HepG2 (cell line): ENCODE measurements at regions not wholly inside any gene's neighbourhood (a gene's known extent, or its start where the extent isn't known, plus 50 kb on each side); places are given as distances from the start of the nearest gene placed in this dataset.

ENCODE experiments used
- ATAC-seq: fragments of 200-7000 bp; cut with Tn5 transposase; 3 replicates; pipeline ENCODE4 v1.9.1; 2020; ENCODE audit warnings: mild to moderate bottlenecking, moderate library complexity
- BruUV-seq: library from RNA; stranded (reverse); fragments of 400-500 nt; replicated peaks from 2 replicates; lab custom pipeline; 2021; lab: Mats Ljungman, UMichigan
- CTCF ChIA-PET: fragments of 300-600 bp; formaldehyde crosslinking; extraction: SDS; loops from one replicate; lab custom pipeline; 2021; ENCODE audit warnings: low total read pairs, inconsistent platforms, low intra/inter-chr PET ratio; lab: Yijun Ruan, JAX
- POLR2A ChIA-PET: fragments of 350-600 bp; sonication (Branson Sonifier 250); formaldehyde crosslinking; loops from one replicate; lab custom pipeline; 2020; ENCODE audit warnings: antibody characterized with exemption, inconsistent platforms; lab: Yijun Ruan, JAX
- DNase-seq: peaks from one replicate; pipeline ENCODE4 v3.0.0-alpha.2; 2015; ENCODE audit warnings: low spot score
- FAIRE-seq: peaks from 3 replicates; lab custom pipeline; 2011; peaks lifted over from hg19 to GRCh38; lab: Jason Lieb, UNC
- H2AFZ ChIP-seq: one replicate; pipeline ENCODE4 v1.6.1; 2011; ENCODE audit warnings: low read length, inconsistent platforms
- H3K27ac ChIP-seq: fragments of 300-600 bp; 3 replicates; pipeline ENCODE4 v1.8.0; 2011; ENCODE audit warnings: mixed run types, mild to moderate bottlenecking, mixed read lengths, low read length, inconsistent platforms; ENCODE audit not compliant: insufficient read depth; ENCODE audit errors: extremely low read length
- H3K27me3 ChIP-seq, 2 experiments: fragments of 200-600 bp in 1 of 2; 2 replicates in 1 of 2; 3 replicates in 1 of 2; pipeline versions ENCODE4 v1.6.0 to v1.8.0; 2011; ENCODE audit warnings: low read length in 2 of 2, mild to moderate bottlenecking in 2 of 2, moderate library complexity in 2 of 2, inconsistent platforms in 1 of 2; ENCODE audit not compliant: insufficient read depth in 2 of 2, control insufficient read depth in 1 of 2
- H3K36me3 ChIP-seq, 2 experiments: fragments of 200-600 bp in 1 of 2; replicated peaks in 1 of 2; 2 replicates in 1 of 2; 3 replicates in 1 of 2; pipeline versions ENCODE4 v1.5.1 to v1.8.0; 2011; ENCODE audit warnings: low read length in 2 of 2, inconsistent platforms in 1 of 2; ENCODE audit not compliant: insufficient read depth in 2 of 2, control insufficient read depth in 1 of 2
- H3K4me1 ChIP-seq: 2 replicates; pipeline ENCODE4 v1.5.1; 2012; ENCODE audit warnings: low read length, inconsistent platforms; ENCODE audit not compliant: insufficient read depth
- H3K4me2 ChIP-seq: 2 replicates; pipeline ENCODE4 v1.6.0; 2011; ENCODE audit warnings: low read depth, low read length, inconsistent platforms
- H3K4me3 ChIP-seq, 3 experiments: fragments of 200-600 bp in 1 of 3; sonication (generic), shearing (Covaris generic) in 1 of 3; replicated peaks in 1 of 3; 2 replicates each; pipeline ENCODE4 v1.5.1; 2011 to 2016; ENCODE audit warnings: low read length in 3 of 3, inconsistent platforms in 2 of 3, low read depth in 2 of 3, mild to moderate bottlenecking in 2 of 3, control low read depth in 1 of 3, mixed read lengths in 1 of 3; ENCODE audit not compliant: insufficient read depth in 1 of 3
- H3K79me2 ChIP-seq: one replicate; pipeline ENCODE4 v1.6.1; 2011; ENCODE audit warnings: low read length, inconsistent platforms; ENCODE audit not compliant: insufficient read depth
- H3K9ac ChIP-seq: 2 replicates; pipeline ENCODE4 v1.6.0; 2011; ENCODE audit warnings: mild to moderate bottlenecking, low read depth, low read length, inconsistent platforms; ENCODE audit not compliant: insufficient read depth
- H3K9me3 ChIP-seq: 2 replicates; pipeline ENCODE4 v1.5.1; 2012; ENCODE audit warnings: mild to moderate bottlenecking, low read length
- H4K20me1 ChIP-seq: 2 replicates; pipeline ENCODE4 v1.6.0; 2011; ENCODE audit warnings: inconsistent platforms, mild to moderate bottlenecking, low read length, moderate library complexity; ENCODE audit not compliant: insufficient read depth
- CCDC6 ChIP-seq: sonication (generic); formaldehyde crosslinking; IDR thresholded peaks from 2 replicates; pipeline ENCODE4 v1.8.1; 2022; ENCODE audit warnings: mild to moderate bottlenecking, missing genetic modification reagents, moderate library complexity
- FOXA3 ChIP-seq: IDR thresholded peaks from 2 replicates; pipeline ENCODE4 v1.6.1; 2016; ENCODE audit warnings: missing genetic modification reagents, missing compliant biosample characterization
- JUND ChIP-seq: sonication (generic); formaldehyde crosslinking; IDR thresholded peaks from 2 replicates; pipeline ENCODE4 v1.8.0; 2022; ENCODE audit warnings: mild to moderate bottlenecking, missing genetic modification reagents
- NFE2L1 ChIP-seq: sonication (generic); formaldehyde crosslinking; IDR thresholded peaks from 2 replicates; pipeline ENCODE4 v1.4.0; 2020; ENCODE audit warnings: missing genetic modification reagents, mild to moderate bottlenecking, borderline replicate concordance
- RAD51 ChIP-seq: fragments of 450-650 bp; IDR thresholded peaks from 2 replicates; pipeline ENCODE4 v1.6.1; 2016; ENCODE audit warnings: borderline replicate concordance
- SAP130 ChIP-seq: IDR thresholded peaks from 2 replicates; pipeline ENCODE4 v1.6.1; 2016; ENCODE audit warnings: low read depth
- SKI ChIP-seq: fragments of 450-650 bp; IDR thresholded peaks from one replicate; pipeline ENCODE4 v1.6.1; 2018; ENCODE audit warnings: mild to moderate bottlenecking; ENCODE audit not compliant: partially characterized antibody
- ZNF446 ChIP-seq: sonication (generic); formaldehyde crosslinking; IDR thresholded peaks from 2 replicates; pipeline ENCODE4 v1.5.0; 2020; ENCODE audit warnings: mild to moderate bottlenecking, missing genetic modification reagents
- ZNF598 ChIP-seq: sonication (generic); formaldehyde crosslinking; IDR thresholded peaks from 2 replicates; pipeline ENCODE4 v1.5.1; 2020; ENCODE audit warnings: mild to moderate bottlenecking, missing genetic modification reagents, borderline replicate concordance
- ZNF790 ChIP-seq: sonication (generic); formaldehyde crosslinking; IDR thresholded peaks from 2 replicates; pipeline ENCODE4 v1.8.0; 2022; ENCODE audit warnings: missing genetic modification reagents, mild to moderate bottlenecking, borderline replicate concordance
- ZNF816 ChIP-seq: sonication (generic); formaldehyde crosslinking; IDR thresholded peaks from 2 replicates; pipeline ENCODE4 v1.8.0; 2022; ENCODE audit warnings: missing genetic modification reagents, mild to moderate bottlenecking, borderline replicate concordance
- WGBS: methylation state at CpG from one replicate; pipeline ENCODE4 v1.1.6; 2017; ENCODE audit warnings: low lambda C conversion rate; 5-methylcytosine and 5-hydroxymethylcytosine counted together
- in situ Hi-C: cut with HindIII; loops from 2 replicates; pipeline ENCODE4 v1.10.0; 2017; ENCODE audit warnings: low pct_unique_long_range_greater_than_20kb; ENCODE audit not compliant: extremely low pct_ligation_motif_present
- intact Hi-C: fragments of 100-400 bp; cut with micrococcal nuclease; formaldehyde crosslinking; loops from one replicate; pipeline ENCODE4 v1.10.0; 2022; ENCODE audit not compliant: unreplicated experiment
- TF ChIP-seq, protein P1 (sequence below): IDR thresholded peaks from 2 replicates; pipeline ENCODE4 v1.6.1; 2016
- TF ChIP-seq, protein P2 (sequence below): IDR thresholded peaks from 2 replicates; pipeline ENCODE4 v1.6.1; 2016; ENCODE audit warnings: mild to moderate bottlenecking
- TF ChIP-seq, protein P3 (sequence below): sonication (generic); formaldehyde crosslinking; IDR thresholded peaks from 2 replicates; pipeline ENCODE4 v1.4.0; 2020; ENCODE audit warnings: missing genetic modification reagents

DNA sequence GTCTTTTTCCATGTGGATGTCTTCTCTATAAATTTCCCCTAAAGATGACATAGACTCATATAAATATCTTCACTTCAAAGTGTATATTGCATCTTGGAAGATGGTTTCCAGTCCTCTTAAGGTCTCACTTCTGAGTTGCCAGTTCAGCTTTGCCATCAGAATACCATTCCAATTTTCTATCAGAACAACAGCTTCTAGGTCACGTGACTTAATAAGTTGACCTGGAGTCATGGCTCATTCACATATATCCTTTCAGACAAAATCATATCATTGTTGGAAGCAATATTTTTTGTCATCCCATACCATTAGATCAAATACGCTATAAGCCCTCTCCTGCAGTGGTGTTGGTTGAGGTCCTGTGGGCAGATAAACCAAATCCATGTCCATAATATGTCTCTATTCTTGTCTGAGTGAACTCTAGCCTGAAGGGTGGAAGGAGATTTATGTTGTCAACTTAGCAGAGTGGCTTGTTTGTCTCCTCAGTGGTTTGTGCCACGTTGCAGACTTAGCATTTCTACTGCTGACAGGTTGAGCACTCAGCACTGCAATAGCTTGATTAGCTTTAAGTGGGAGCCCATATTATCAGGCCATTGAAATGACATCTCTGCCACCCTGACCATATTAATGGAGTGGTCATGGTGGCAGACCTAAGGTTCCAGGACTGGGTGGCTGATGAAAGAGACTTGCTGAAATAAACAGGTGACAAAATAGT is 123.6 kb upstream of the PCDH17 start:
- Histone ChIP-seq H3K36me3 (no peaks in the 10 kb centered on the region), H4K20me1 (no peaks in the 10 kb centered on the region), H3K27ac (no peak overlapping the region)
- DNase-seq = no peak
- no peak for TF ChIP-seq ZNF598 (CRISPR knock-in tag)
- no peak for TF ChIP-seq JUND
- no peak for TF ChIP-seq ZNF790 (CRISPR knock-in tag)
- TF ChIP-seq, protein P1, sequence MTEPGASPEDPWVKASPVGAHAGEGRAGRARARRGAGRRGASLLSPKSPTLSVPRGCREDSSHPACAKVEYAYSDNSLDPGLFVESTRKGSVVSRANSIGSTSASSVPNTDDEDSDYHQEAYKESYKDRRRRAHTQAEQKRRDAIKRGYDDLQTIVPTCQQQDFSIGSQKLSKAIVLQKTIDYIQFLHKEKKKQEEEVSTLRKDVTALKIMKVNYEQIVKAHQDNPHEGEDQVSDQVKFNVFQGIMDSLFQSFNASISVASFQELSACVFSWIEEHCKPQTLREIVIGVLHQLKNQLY = no peak
- TF ChIP-seq RAD51 = peak; percentile 80; the same call in 1 of the 2 replicates
- TF ChIP-seq, protein P2, sequence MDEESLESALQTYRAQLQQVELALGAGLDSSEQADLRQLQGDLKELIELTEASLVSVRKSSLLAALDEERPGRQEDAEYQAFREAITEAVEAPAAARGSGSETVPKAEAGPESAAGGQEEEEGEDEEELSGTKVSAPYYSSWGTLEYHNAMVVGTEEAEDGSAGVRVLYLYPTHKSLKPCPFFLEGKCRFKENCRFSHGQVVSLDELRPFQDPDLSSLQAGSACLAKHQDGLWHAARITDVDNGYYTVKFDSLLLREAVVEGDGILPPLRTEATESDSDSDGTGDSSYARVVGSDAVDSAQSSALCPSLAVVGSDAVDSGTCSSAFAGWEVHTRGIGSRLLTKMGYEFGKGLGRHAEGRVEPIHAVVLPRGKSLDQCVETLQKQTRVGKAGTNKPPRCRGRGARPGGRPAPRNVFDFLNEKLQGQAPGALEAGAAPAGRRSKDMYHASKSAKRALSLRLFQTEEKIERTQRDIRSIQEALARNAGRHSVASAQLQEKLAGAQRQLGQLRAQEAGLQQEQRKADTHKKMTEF = no peak
- TF ChIP-seq, all 625 proteins: peak for 1
- Histone ChIP-seq H2AFZ (no peak overlapping the region), H3K9ac (no peak overlapping the region), H3K79me2 (no peaks in the 10 kb centered on the region), H3K4me3 (no peak overlapping the region), H3K9me3 (peaks cover 65% of the 10 kb centered on the region), H3K27me3 (no peaks in the 10 kb centered on the region), H3K4me2 (no peak overlapping the region), H3K4me1 (no peaks in the 10 kb centered on the region)
- POLR2A ChIA-PET = no interaction called here
- FAIRE-seq (no peak), ATAC-seq (no peak)
- CTCF ChIA-PET = no interaction called here
- intact Hi-C loops = no loop called here
- BruUV-seq = no TSS peak
- in situ Hi-C loops = no loop called here
- WGBS = 1% methylated on average over 3 of the region's 3 CpGs

DNA sequence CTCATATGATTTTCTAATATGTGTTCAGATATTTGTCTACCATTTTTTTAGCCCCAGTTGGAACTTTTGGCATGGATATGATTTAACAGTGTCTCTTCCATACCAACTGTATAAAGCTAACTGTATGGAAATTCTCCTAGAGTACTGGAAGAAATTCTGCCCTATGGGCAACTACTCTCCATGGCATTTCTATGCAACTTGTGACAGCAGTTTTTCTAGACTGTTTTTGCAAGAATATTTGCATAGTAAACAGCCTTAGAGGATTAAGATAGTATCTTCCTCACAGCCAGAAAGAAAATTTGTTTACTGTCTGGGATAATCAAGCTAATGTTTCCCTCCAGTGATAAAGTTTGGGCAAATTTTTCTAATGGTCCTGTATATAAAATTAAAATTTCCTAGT is 119.9 kb upstream of the PCDH17 start:
- ChIA-PET POLR2A (no interaction called here), CTCF (no interaction called here)
- Histone ChIP-seq H3K27me3 (no peaks in the 10 kb centered on the region), H3K4me2 (no peak overlapping the region), H3K4me3 (no peak overlapping the region), H4K20me1 (no peaks in the 10 kb centered on the region), H2AFZ (no peak overlapping the region), H3K27ac (no peak overlapping the region), H3K36me3 (no peaks in the 10 kb centered on the region), H3K9ac (no peak overlapping the region), H3K79me2 (no peaks in the 10 kb centered on the region), H3K4me1 (no peaks in the 10 kb centered on the region), H3K9me3 (peaks cover 64% of the 10 kb centered on the region)
- in situ Hi-C loops (no loop called here), intact Hi-C loops (no loop called here)
- DNase-seq = no peak
- no TSS peak for BruUV-seq
- no peak for FAIRE-seq
- ATAC-seq = no peak
- TF ChIP-seq SKI (no peak), FOXA3 (no peak), CCDC6 (CRISPR knock-in tag) (no peak), ZNF446 (CRISPR knock-in tag) (no peak), ZNF816 (CRISPR knock-in tag) (no peak), NFE2L1 (CRISPR knock-in tag) (no peak), SAP130 (no peak)
- TF ChIP-seq, protein P3, sequence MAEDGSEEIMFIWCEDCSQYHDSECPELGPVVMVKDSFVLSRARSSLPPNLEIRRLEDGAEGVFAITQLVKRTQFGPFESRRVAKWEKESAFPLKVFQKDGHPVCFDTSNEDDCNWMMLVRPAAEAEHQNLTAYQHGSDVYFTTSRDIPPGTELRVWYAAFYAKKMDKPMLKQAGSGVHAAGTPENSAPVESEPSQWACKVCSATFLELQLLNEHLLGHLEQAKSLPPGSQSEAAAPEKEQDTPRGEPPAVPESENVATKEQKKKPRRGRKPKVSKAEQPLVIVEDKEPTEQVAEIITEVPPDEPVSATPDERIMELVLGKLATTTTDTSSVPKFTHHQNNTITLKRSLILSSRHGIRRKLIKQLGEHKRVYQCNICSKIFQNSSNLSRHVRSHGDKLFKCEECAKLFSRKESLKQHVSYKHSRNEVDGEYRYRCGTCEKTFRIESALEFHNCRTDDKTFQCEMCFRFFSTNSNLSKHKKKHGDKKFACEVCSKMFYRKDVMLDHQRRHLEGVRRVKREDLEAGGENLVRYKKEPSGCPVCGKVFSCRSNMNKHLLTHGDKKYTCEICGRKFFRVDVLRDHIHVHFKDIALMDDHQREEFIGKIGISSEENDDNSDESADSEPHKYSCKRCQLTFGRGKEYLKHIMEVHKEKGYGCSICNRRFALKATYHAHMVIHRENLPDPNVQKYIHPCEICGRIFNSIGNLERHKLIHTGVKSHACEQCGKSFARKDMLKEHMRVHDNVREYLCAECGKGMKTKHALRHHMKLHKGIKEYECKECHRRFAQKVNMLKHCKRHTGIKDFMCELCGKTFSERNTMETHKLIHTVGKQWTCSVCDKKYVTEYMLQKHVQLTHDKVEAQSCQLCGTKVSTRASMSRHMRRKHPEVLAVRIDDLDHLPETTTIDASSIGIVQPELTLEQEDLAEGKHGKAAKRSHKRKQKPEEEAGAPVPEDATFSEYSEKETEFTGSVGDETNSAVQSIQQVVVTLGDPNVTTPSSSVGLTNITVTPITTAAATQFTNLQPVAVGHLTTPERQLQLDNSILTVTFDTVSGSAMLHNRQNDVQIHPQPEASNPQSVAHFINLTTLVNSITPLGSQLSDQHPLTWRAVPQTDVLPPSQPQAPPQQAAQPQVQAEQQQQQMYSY (CRISPR knock-in tag) = no peak
